Caco-2 (cell line): ENCODE measurements at regions not wholly inside any gene's neighbourhood (a gene's known extent, or its start where the extent isn't known, plus 50 kb on each side); places are given as distances from the start of the nearest gene placed in this dataset.

Experiments
- BruUV-seq: library from RNA; stranded (reverse); fragments of 400-500 nt; replicated peaks from 2 replicates; lab custom pipeline; 2021; lab: Mats Ljungman, UMichigan
- CTCF ChIA-PET: fragments of 300-600 bp; sonication (Branson Sonifier 250); formaldehyde crosslinking; loops from one replicate; lab custom pipeline; 2022; ENCODE audit warnings: antibody characterized with exemption; lab: Charles Lee
- POLR2A ChIA-PET: fragments of 300-600 bp; sonication (Branson Sonifier 250); formaldehyde crosslinking; loops from one replicate; lab custom pipeline; 2022; ENCODE audit warnings: antibody characterized with exemption; lab: Charles Lee
- DNase-seq, 2 experiments: peaks; one replicate each; pipeline versions ENCODE4 v3.0.0 to v3.0.0-alpha.2; 2020 to 2022
- H3K27me3 ChIP-seq: replicated peaks from 2 replicates; pipeline ENCODE4 v1.6.0; 2011; ENCODE audit warnings: low read length; ENCODE audit not compliant: control insufficient read depth, insufficient read depth
- H3K36me3 ChIP-seq: 2 replicates; pipeline ENCODE4 v1.5.1; 2011; ENCODE audit warnings: low read length; ENCODE audit not compliant: control insufficient read depth, insufficient read depth
- H3K4me1 ChIP-seq: fragments of 250-450 bp; sonication (Bioruptor Pico); 2 replicates; pipeline ENCODE4 v1.5.1; 2020; ENCODE audit warnings: mild to moderate bottlenecking
- H3K4me3 ChIP-seq: 2 replicates; pipeline ENCODE4 v1.5.1; 2011; ENCODE audit warnings: low read depth, mild to moderate bottlenecking, control low read depth, low read length
- H3K9me3 ChIP-seq: fragments of 250-450 bp; sonication (Bioruptor Pico); 2 replicates; pipeline ENCODE4 v1.5.1; 2020; ENCODE audit warnings: mild to moderate bottlenecking, moderate library complexity
- H3K27ac Mint-ChIP-seq: one replicate; pipeline ENCODE4 v1.8.0; 2022; ENCODE audit warnings: mixed read lengths; ENCODE audit not compliant: unreplicated experiment
- H3K27me3 Mint-ChIP-seq: one replicate; pipeline ENCODE4 v1.8.0; 2022; ENCODE audit warnings: mixed read lengths; ENCODE audit not compliant: insufficient read depth, unreplicated experiment
- H3K36me3 Mint-ChIP-seq: one replicate; pipeline ENCODE4 v1.8.0; 2022; ENCODE audit warnings: mild to moderate bottlenecking, mixed read lengths; ENCODE audit not compliant: insufficient read depth, unreplicated experiment
- H3K4me1 Mint-ChIP-seq: one replicate; pipeline ENCODE4 v1.8.0; 2022; ENCODE audit warnings: low read depth, mixed read lengths; ENCODE audit not compliant: unreplicated experiment
- H3K4me3 Mint-ChIP-seq: one replicate; pipeline ENCODE4 v1.8.0; 2022; ENCODE audit warnings: mild to moderate bottlenecking, moderate library complexity, mixed read lengths; ENCODE audit not compliant: unreplicated experiment
- H3K9me3 Mint-ChIP-seq: one replicate; pipeline ENCODE4 v1.8.0; 2022; ENCODE audit warnings: mixed read lengths; ENCODE audit not compliant: unreplicated experiment
- CTCF ChIP-seq, 2 experiments: fragments of 200-600 bp in 1 of 2; IDR thresholded peaks; 1 replicate in 1 of 2; 2 replicates in 1 of 2; pipeline versions ENCODE4 v1.5.1 to v1.8.0; 2011 to 2022; ENCODE audit warnings: antibody characterized with exemption in 1 of 2, control low read depth in 1 of 2, inconsistent platforms in 1 of 2, low read depth in 1 of 2, low read length in 1 of 2, mild to moderate bottlenecking in 1 of 2, moderate library complexity in 1 of 2; ENCODE audit not compliant: insufficient read depth in 1 of 2, severe bottlenecking in 1 of 2, unreplicated experiment in 1 of 2
- intact Hi-C: fragments of 100-400 bp; cut with micrococcal nuclease; formaldehyde crosslinking; loops from one replicate; pipeline ENCODE4 v1.10.0; 2022; ENCODE audit not compliant: unreplicated experiment

DNA sequence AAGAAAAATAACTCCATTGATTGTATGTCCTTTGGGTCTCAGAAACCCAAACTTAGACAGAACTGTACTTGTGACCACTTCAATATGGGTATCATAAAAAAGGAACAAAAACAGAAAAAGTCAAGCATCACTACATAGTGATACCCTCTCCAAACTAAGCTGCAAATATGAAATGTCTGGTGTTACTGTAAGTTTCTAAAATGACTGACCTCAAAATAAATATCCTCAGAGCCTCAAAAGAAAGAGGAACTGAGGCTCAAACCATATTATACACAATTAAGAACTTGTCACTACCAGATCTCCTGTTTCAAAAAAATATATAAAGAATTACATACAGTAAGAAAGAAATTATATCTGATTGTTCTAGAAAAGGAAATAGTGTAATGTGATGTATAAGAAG, 787.9 kb upstream of the KLHL1 start:
- no peak for TF ChIP-seq CTCF (IDR thresholded peaks at IDR 0.05; ENCODE audit: insufficient read depth in 1 of 2, low read depth in 1 of 2, low read length in 1 of 2, severe bottlenecking in 1 of 2, unreplicated experiment in 1 of 2)
- CTCF ChIA-PET = no interaction called here
- intact Hi-C loops = no loop called here
- no peaks in the 10 kb centered on the region for H3K36me3 Mint-ChIP-seq
- no peaks in the 10 kb centered on the region for H3K9me3 Mint-ChIP-seq
- Histone ChIP-seq H3K27me3 (no peaks in the 10 kb centered on the region), H3K4me3 (no peak overlapping the region), H3K4me1 (no peaks in the 10 kb centered on the region), H3K36me3 (no peaks in the 10 kb centered on the region), H3K9me3 (no peaks in the 10 kb centered on the region)
- H3K4me3 Mint-ChIP-seq = no peak overlapping the region
- POLR2A ChIA-PET = no interaction called here
- no peaks in the 10 kb centered on the region for H3K4me1 Mint-ChIP-seq
- H3K27ac Mint-ChIP-seq = no peak overlapping the region
- no TSS peak for BruUV-seq
- DNase-seq = no peak
- H3K27me3 Mint-ChIP-seq = no peaks in the 10 kb centered on the region

DNA sequence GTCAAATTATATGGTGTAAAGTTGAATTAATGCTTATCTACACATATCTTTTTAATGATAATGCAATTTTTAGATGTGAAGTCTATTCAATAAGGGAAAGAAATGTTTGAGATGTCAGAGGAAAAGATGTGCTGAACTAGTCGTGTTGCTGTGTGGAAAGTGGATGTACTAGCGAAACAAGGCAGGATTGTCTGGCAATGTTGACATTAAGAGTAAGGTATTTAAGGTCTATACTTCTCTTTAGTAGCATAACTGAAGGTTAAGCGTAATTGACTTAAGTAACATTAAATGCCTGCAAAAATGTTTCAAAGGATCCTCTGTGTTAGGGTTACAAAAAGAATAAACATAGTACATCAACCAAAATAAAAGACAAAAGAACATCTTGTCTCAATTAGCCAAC, 787.3 kb upstream of the KLHL1 start:
- no peaks in the 10 kb centered on the region for H3K36me3 Mint-ChIP-seq
- H3K27me3 Mint-ChIP-seq = no peaks in the 10 kb centered on the region
- H3K27ac Mint-ChIP-seq = no peak overlapping the region
- no peaks in the 10 kb centered on the region for H3K4me1 Mint-ChIP-seq
- Histone ChIP-seq H3K9me3 (no peaks in the 10 kb centered on the region), H3K4me3 (no peak overlapping the region), H3K4me1 (peaks cover 4% of the 10 kb centered on the region), H3K36me3 (no peaks in the 10 kb centered on the region), H3K27me3 (no peaks in the 10 kb centered on the region)
- CTCF ChIA-PET = no interaction called here
- intact Hi-C loops = no loop called here
- POLR2A ChIA-PET = no interaction called here
- no peaks in the 10 kb centered on the region for H3K9me3 Mint-ChIP-seq
- no peak for DNase-seq
- no TSS peak for BruUV-seq
- TF ChIP-seq CTCF (IDR thresholded peaks at IDR 0.05; ENCODE audit: insufficient read depth in 1 of 2, low read depth in 1 of 2, low read length in 1 of 2, severe bottlenecking in 1 of 2, unreplicated experiment in 1 of 2) = no peak
- H3K4me3 Mint-ChIP-seq = no peak overlapping the region

DNA sequence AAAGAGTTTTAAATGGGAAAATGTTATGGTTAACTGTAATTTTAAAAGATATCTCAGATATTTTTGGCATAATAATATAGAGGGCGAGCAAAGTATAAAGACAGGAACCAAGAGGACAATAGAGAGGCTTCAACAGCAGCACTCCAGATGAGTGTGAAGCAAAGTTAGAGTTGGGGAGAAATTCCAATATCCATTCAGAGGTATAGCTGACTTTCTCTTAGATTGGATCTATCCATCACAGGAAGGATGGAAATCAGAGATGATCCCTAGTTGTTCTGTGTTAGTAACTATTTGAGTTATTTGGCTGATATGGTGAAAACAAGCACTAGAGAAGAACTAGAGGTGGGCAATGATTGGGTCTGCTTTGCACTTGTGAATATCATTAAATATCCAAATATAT, 786.0 kb upstream of the KLHL1 start:
- Mint-ChIP-seq H3K4me1 (peaks cover 4% of the 10 kb centered on the region), H3K36me3 (no peaks in the 10 kb centered on the region), H3K9me3 (peaks cover 4% of the 10 kb centered on the region), H3K4me3 (no peak overlapping the region), H3K27me3 (no peaks in the 10 kb centered on the region), H3K27ac (no peak overlapping the region)
- Histone ChIP-seq H3K27me3 (no peaks in the 10 kb centered on the region), H3K4me1 (peaks cover 16% of the 10 kb centered on the region), H3K9me3 (no peaks in the 10 kb centered on the region), H3K36me3 (no peaks in the 10 kb centered on the region), H3K4me3 (no peak overlapping the region)
- no peak for DNase-seq
- ChIA-PET POLR2A (no interaction called here), CTCF (no interaction called here)
- intact Hi-C loops = no loop called here
- no TSS peak for BruUV-seq
- TF ChIP-seq CTCF (IDR thresholded peaks at IDR 0.05; ENCODE audit: insufficient read depth in 1 of 2, low read depth in 1 of 2, low read length in 1 of 2, severe bottlenecking in 1 of 2, unreplicated experiment in 1 of 2) = no peak
